ENCODE measurements at regions not wholly inside any gene's neighbourhood (a gene's known extent, or its start where the extent isn't known, plus 50 kb on each side); places are given as distances from the start of the nearest gene placed in this dataset.

GRCh38 chr14:86944434-86944833 lies 1048.5 kb downstream of the GALC start:
- no peak overlapping the region for H3K4me3 ChIP-seq (ENCODE audit: low read depth in 1 of 3, low read length in 3 of 3)
- H3K9ac ChIP-seq (ENCODE audit: low read depth in 1 of 2, low read length in 2 of 2): no peak overlapping the region
- H3K4me1 ChIP-seq (ENCODE audit: control insufficient read depth in 4 of 4, insufficient read depth in 4 of 4, low read length in 3 of 4): no peaks in the 10 kb centered on the region
- WGBS: 84% methylated on average over 5 of the region's 5 CpGs
- DNase-seq (ENCODE audit: low spot score): no peak
- TF ChIP-seq YY1 (IDR thresholded peaks at IDR 0.05): no peak
- TF ChIP-seq JUND (IDR thresholded peaks at IDR 0.05): no peak
- no peak for TF ChIP-seq HNF4A (conservative IDR thresholded peaks at IDR 0.05)
- no peak for TF ChIP-seq FOXA1 (IDR thresholded peaks at IDR 0.05)
- TF ChIP-seq HNF4G (IDR thresholded peaks at IDR 0.05): no peak
- TF ChIP-seq, protein P1, sequence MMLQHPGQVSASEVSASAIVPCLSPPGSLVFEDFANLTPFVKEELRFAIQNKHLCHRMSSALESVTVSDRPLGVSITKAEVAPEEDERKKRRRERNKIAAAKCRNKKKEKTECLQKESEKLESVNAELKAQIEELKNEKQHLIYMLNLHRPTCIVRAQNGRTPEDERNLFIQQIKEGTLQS (IDR thresholded peaks at IDR 0.05): no peak
- no peak for TF ChIP-seq RXRA (IDR thresholded peaks at IDR 0.05)
- TF ChIP-seq TAF1 (conservative IDR thresholded peaks at IDR 0.05): no peak
- no peak for TF ChIP-seq CTCF (IDR thresholded peaks at IDR 0.05; ENCODE audit: low read depth, low read length, missing input control)
- TF ChIP-seq ZBTB33 (IDR thresholded peaks at IDR 0.05): no peak
- TF ChIP-seq, protein P2, sequence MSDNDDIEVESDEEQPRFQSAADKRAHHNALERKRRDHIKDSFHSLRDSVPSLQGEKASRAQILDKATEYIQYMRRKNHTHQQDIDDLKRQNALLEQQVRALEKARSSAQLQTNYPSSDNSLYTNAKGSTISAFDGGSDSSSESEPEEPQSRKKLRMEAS (IDR thresholded peaks at IDR 0.05): no peak
- no peak for TF ChIP-seq FOXA2 (IDR thresholded peaks at IDR 0.05)
- TF ChIP-seq NR2F2 (IDR thresholded peaks at IDR 0.05): no peak
- TF ChIP-seq REST (IDR thresholded peaks at IDR 0.05): no peak
- TF ChIP-seq EGR1 (IDR thresholded peaks at IDR 0.05; ENCODE audit: low read depth in 2 of 2): no peak
- no peak for TF ChIP-seq GABPA (IDR thresholded peaks at IDR 0.05 in 1 of 2, conservative IDR thresholded peaks at IDR 0.05 in 1 of 2)
- TF ChIP-seq SP1 (IDR thresholded peaks at IDR 0.05): no peak
- TF ChIP-seq RAD21 (IDR thresholded peaks at IDR 0.05): no peak
- H3K36me3 ChIP-seq (ENCODE audit: control insufficient read depth in 4 of 4, insufficient read depth in 3 of 4, low read depth in 1 of 4, low read length in 3 of 4): no peaks in the 10 kb centered on the region
- no peak overlapping the region for H3K27ac ChIP-seq (ENCODE audit: low read depth in 1 of 2, low read length in 2 of 2)
- no peaks in the 10 kb centered on the region for H3K27me3 ChIP-seq (ENCODE audit: control insufficient read depth in 4 of 4, insufficient read depth in 4 of 4, low read length in 3 of 4)
- no peaks in the 10 kb centered on the region for H3K9me3 ChIP-seq (ENCODE audit: control insufficient read depth in 4 of 4, low read length in 3 of 4)
